ENCODE measurements at regions not wholly inside any gene's neighbourhood (a gene's known extent, or its start where the extent isn't known, plus 50 kb on each side); places are given as distances from the start of the nearest gene placed in this dataset.

GRCh38 chr21:35139382-35139715, 90.2 kb upstream of the RUNX1 start (continued):
- no peak for TF ChIP-seq GATA2 (CRISPR knock-in tag; IDR thresholded peaks at IDR 0.05)
- TF ChIP-seq JUND (IDR thresholded peaks at IDR 0.05) = no peak
- TF ChIP-seq EP300 (IDR thresholded peaks at IDR 0.05; ENCODE audit: borderline replicate concordance in 1 of 2, low read depth in 1 of 2, low read length in 1 of 2) = no peak

- H3K4me1 ChIP-seq (ENCODE audit: control insufficient read depth in 1 of 2, insufficient read depth in 2 of 2, low read depth in 1 of 2, low read length in 1 of 2) = peaks cover 9 to 29% of the 10 kb centered on the region in 2 experiments; a peak in 3 of 4 replicates
- no peaks in the 10 kb centered on the region for H3K9me2 ChIP-seq
- no peaks in the 10 kb centered on the region for H3K27me3 ChIP-seq (ENCODE audit: insufficient read depth)
- CTCF ChIA-PET = no interaction called here
- no peak overlapping the region for H2AFZ ChIP-seq (ENCODE audit: low read depth)
- no peak for DNase-seq
- no peaks in the 10 kb centered on the region for H3K79me2 ChIP-seq (ENCODE audit: insufficient read depth)
- peak overlapping the region in 1 of 2 experiments; percentile 38; a peak in 2 of 4 replicates for H3K27ac ChIP-seq (ENCODE audit: low read depth in 2 of 2, low read length in 1 of 2)
- no peaks in the 10 kb centered on the region for H3K9me3 ChIP-seq
- peak overlapping the region; percentile 36; the same call in 1 of the 2 replicates for H3K4me2 ChIP-seq
- POLR2A ChIA-PET = no interaction called here
- H3K9ac ChIP-seq = no peak overlapping the region
- H3K36me3 ChIP-seq (replicated peaks in 1 of 2; ENCODE audit: control insufficient read depth in 1 of 2, insufficient read depth in 2 of 2, low read length in 1 of 2) = no peaks in the 10 kb centered on the region
- WGBS (ENCODE audit: low lambda C conversion rate) = 63% methylated on average over 12 of the region's 12 CpGs
- no peaks in the 10 kb centered on the region for H4K20me1 ChIP-seq (ENCODE audit: insufficient read depth)
- H3F3A ChIP-seq (replicated peaks; ENCODE audit: insufficient read depth) = peaks cover 14% of the 10 kb centered on the region
- H3K4me3 ChIP-seq (ENCODE audit: low read depth in 2 of 2, low read length in 1 of 2) = no peak overlapping the region
- TF ChIP-seq FOSL2 (IDR thresholded peaks at IDR 0.05; ENCODE audit: borderline replicate concordance, low read depth) = peak; percentile 78
- TF ChIP-seq RCOR1 (IDR thresholded peaks at IDR 0.05; ENCODE audit: low read length) = no peak
- peak in 1 of 2 experiments; percentile 83; a peak in 1 of 4 replicates for TF ChIP-seq EP300 (IDR thresholded peaks at IDR 0.05; ENCODE audit: borderline replicate concordance in 1 of 2, low read depth in 1 of 2, low read length in 1 of 2)
- TF ChIP-seq, protein P1, sequence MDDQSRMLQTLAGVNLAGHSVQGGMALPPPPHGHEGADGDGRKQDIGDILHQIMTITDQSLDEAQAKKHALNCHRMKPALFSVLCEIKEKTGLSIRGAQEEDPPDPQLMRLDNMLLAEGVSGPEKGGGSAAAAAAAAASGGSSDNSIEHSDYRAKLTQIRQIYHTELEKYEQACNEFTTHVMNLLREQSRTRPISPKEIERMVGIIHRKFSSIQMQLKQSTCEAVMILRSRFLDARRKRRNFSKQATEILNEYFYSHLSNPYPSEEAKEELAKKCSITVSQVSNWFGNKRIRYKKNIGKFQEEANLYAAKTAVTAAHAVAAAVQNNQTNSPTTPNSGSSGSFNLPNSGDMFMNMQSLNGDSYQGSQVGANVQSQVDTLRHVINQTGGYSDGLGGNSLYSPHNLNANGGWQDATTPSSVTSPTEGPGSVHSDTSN (IDR thresholded peaks at IDR 0.05) = peak; percentile 78
- TF ChIP-seq TCF12 (IDR thresholded peaks at IDR 0.05) = peak; percentile 84
- TF ChIP-seq MEF2A (IDR thresholded peaks at IDR 0.05; ENCODE audit: borderline replicate concordance, low read depth) = no peak
- peak; percentile 28; the same call in 1 of the 2 replicates for TF ChIP-seq NFIC (IDR thresholded peaks at IDR 0.05; ENCODE audit: borderline replicate concordance)
- no peak for TF ChIP-seq SMC3 (IDR thresholded peaks at IDR 0.05; ENCODE audit: low read depth, low read length)
- TF ChIP-seq SIN3A (IDR thresholded peaks at IDR 0.05; ENCODE audit: borderline replicate concordance, low read depth, low read length) = no peak
- TF ChIP-seq, protein P2, sequence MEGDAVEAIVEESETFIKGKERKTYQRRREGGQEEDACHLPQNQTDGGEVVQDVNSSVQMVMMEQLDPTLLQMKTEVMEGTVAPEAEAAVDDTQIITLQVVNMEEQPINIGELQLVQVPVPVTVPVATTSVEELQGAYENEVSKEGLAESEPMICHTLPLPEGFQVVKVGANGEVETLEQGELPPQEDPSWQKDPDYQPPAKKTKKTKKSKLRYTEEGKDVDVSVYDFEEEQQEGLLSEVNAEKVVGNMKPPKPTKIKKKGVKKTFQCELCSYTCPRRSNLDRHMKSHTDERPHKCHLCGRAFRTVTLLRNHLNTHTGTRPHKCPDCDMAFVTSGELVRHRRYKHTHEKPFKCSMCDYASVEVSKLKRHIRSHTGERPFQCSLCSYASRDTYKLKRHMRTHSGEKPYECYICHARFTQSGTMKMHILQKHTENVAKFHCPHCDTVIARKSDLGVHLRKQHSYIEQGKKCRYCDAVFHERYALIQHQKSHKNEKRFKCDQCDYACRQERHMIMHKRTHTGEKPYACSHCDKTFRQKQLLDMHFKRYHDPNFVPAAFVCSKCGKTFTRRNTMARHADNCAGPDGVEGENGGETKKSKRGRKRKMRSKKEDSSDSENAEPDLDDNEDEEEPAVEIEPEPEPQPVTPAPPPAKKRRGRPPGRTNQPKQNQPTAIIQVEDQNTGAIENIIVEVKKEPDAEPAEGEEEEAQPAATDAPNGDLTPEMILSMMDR (IDR thresholded peaks at IDR 0.05) = no peak
- TF ChIP-seq JUND (IDR thresholded peaks at IDR 0.05) = peak; percentile 53
- TF ChIP-seq FOXM1 (IDR thresholded peaks at IDR 0.05; ENCODE audit: low read depth) = no peak
- no peak for TF ChIP-seq RFX5 (IDR thresholded peaks at IDR 0.05; ENCODE audit: low read length)
- no peak for TF ChIP-seq RXRA (IDR thresholded peaks at IDR 0.05; ENCODE audit: borderline replicate concordance, low read depth)
- TF ChIP-seq POLR2AphosphoS5 (IDR thresholded peaks at IDR 0.05; ENCODE audit: low read depth, low read length) = no peak
- TF ChIP-seq, protein P3, sequence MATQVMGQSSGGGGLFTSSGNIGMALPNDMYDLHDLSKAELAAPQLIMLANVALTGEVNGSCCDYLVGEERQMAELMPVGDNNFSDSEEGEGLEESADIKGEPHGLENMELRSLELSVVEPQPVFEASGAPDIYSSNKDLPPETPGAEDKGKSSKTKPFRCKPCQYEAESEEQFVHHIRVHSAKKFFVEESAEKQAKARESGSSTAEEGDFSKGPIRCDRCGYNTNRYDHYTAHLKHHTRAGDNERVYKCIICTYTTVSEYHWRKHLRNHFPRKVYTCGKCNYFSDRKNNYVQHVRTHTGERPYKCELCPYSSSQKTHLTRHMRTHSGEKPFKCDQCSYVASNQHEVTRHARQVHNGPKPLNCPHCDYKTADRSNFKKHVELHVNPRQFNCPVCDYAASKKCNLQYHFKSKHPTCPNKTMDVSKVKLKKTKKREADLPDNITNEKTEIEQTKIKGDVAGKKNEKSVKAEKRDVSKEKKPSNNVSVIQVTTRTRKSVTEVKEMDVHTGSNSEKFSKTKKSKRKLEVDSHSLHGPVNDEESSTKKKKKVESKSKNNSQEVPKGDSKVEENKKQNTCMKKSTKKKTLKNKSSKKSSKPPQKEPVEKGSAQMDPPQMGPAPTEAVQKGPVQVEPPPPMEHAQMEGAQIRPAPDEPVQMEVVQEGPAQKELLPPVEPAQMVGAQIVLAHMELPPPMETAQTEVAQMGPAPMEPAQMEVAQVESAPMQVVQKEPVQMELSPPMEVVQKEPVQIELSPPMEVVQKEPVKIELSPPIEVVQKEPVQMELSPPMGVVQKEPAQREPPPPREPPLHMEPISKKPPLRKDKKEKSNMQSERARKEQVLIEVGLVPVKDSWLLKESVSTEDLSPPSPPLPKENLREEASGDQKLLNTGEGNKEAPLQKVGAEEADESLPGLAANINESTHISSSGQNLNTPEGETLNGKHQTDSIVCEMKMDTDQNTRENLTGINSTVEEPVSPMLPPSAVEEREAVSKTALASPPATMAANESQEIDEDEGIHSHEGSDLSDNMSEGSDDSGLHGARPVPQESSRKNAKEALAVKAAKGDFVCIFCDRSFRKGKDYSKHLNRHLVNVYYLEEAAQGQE (IDR thresholded peaks at IDR 0.05; ENCODE audit: low read depth, low read length) = no peak
- TF ChIP-seq GABPA (IDR thresholded peaks at IDR 0.05; ENCODE audit: low read depth) = no peak
- no peak for TF ChIP-seq MXI1 (IDR thresholded peaks at IDR 0.05; ENCODE audit: low read depth, low read length)
- TF ChIP-seq, protein P4, sequence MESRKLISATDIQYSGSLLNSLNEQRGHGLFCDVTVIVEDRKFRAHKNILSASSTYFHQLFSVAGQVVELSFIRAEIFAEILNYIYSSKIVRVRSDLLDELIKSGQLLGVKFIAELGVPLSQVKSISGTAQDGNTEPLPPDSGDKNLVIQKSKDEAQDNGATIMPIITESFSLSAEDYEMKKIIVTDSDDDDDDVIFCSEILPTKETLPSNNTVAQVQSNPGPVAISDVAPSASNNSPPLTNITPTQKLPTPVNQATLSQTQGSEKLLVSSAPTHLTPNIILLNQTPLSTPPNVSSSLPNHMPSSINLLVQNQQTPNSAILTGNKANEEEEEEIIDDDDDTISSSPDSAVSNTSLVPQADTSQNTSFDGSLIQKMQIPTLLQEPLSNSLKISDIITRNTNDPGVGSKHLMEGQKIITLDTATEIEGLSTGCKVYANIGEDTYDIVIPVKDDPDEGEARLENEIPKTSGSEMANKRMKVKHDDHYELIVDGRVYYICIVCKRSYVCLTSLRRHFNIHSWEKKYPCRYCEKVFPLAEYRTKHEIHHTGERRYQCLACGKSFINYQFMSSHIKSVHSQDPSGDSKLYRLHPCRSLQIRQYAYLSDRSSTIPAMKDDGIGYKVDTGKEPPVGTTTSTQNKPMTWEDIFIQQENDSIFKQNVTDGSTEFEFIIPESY (IDR thresholded peaks at IDR 0.05; ENCODE audit: borderline replicate concordance, low read depth) = no peak
- no peak for TF ChIP-seq FOXJ3 (CRISPR knock-in tag; IDR thresholded peaks at IDR 0.05)
- TF ChIP-seq MAX (IDR thresholded peaks at IDR 0.05; ENCODE audit: low read depth) = peak; percentile 63
Observed at GRCh38 chr21:35138665-35139381, 89.7 kb upstream of the RUNX1 start.

Data from SK-N-SH (cell line).